Tibial artery (tissue), 4 donors: ENCODE measurements at regions not wholly inside any gene's neighbourhood (a gene's known extent, or its start where the extent isn't known, plus 50 kb on each side); places are given as distances from the start of the nearest gene placed in this dataset.
"Not testable (repeated sequence)": the region's sequence is repeated elsewhere in the genome, so short reads cannot be mapped to it uniquely, and the experiment has no call there.

Experiments
- DNase-seq, 2 donors: peaks; one replicate each; pipeline ENCODE4 v3.0.0-alpha.2; 2019
- H3K27ac ChIP-seq, 2 donors: fragments of 200-600 bp; sonication (generic) in 1 of 2; 1 replicate in 1 of 2; 2 replicates in 1 of 2; pipeline ENCODE4 v1.5.1; 2018 to 2019; ENCODE audit warnings: mild to moderate bottlenecking in 1 of 2
- H3K27me3 ChIP-seq, 2 donors: fragments of 200-600 bp; sonication (generic) in 1 of 2; one replicate each; pipeline versions ENCODE4 v1.5.1 to v1.6.0; 2016 to 2019
- H3K36me3 ChIP-seq, 3 donors: fragments of 200-600 bp; sonication (generic) in 2 of 3; one replicate each; pipeline ENCODE4 v1.5.1; 2016 to 2019; ENCODE audit warnings: mild to moderate bottlenecking in 2 of 3
- H3K4me1 ChIP-seq, 4 donors: fragments of 200-600 bp; sonication (generic) in 2 of 4; 1 replicate in 3 of 4; 2 replicates in 1 of 4; pipeline ENCODE4 v1.5.1; 2016 to 2019
- H3K4me3 ChIP-seq, 2 donors: fragments of 200-600 bp; sonication (generic) in 1 of 2; 1 replicate in 1 of 2; 2 replicates in 1 of 2; pipeline ENCODE4 v1.5.1; 2018 to 2019; ENCODE audit warnings: mild to moderate bottlenecking in 2 of 2
- H3K9me3 ChIP-seq, 3 donors: fragments of 200-600 bp; sonication (generic) in 1 of 3; one replicate each; pipeline ENCODE4 v1.5.1; 2016 to 2019
- intact Hi-C: fragments of 100-400 bp; cut with DNase I; formaldehyde crosslinking; loops from one replicate; pipeline ENCODE4 v1.15.0; 2023; ENCODE audit warnings: low total_unique reads
- TF ChIP-seq, protein P1 (sequence below), 2 experiments: fragments of 200-600 bp in 1 of 2; fragments of 450-650 bp in 1 of 2; IDR thresholded peaks; one replicate each; pipeline ENCODE4 v1.5.1; 2017 to 2019; ENCODE audit warnings: antibody characterized with exemption in 2 of 2, mild to moderate bottlenecking in 1 of 2, moderate library complexity in 1 of 2

GRCh38 chr14:41230683-41231082, 376.0 kb upstream of the LRFN5 start:
- Histone ChIP-seq H3K9me3 (no peaks in the 10 kb centered on the region), H3K4me3 (no peak overlapping the region), H3K27me3 (no peaks in the 10 kb centered on the region), H3K27ac (no peak overlapping the region), H3K36me3 (no peaks in the 10 kb centered on the region), H3K4me1 (no peaks in the 10 kb centered on the region)
- intact Hi-C loops, result no loop called here
- TF ChIP-seq, protein P1, sequence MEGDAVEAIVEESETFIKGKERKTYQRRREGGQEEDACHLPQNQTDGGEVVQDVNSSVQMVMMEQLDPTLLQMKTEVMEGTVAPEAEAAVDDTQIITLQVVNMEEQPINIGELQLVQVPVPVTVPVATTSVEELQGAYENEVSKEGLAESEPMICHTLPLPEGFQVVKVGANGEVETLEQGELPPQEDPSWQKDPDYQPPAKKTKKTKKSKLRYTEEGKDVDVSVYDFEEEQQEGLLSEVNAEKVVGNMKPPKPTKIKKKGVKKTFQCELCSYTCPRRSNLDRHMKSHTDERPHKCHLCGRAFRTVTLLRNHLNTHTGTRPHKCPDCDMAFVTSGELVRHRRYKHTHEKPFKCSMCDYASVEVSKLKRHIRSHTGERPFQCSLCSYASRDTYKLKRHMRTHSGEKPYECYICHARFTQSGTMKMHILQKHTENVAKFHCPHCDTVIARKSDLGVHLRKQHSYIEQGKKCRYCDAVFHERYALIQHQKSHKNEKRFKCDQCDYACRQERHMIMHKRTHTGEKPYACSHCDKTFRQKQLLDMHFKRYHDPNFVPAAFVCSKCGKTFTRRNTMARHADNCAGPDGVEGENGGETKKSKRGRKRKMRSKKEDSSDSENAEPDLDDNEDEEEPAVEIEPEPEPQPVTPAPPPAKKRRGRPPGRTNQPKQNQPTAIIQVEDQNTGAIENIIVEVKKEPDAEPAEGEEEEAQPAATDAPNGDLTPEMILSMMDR (IDR thresholded peaks at IDR 0.05), result no peak
- DNase-seq, result no peak

DNA sequence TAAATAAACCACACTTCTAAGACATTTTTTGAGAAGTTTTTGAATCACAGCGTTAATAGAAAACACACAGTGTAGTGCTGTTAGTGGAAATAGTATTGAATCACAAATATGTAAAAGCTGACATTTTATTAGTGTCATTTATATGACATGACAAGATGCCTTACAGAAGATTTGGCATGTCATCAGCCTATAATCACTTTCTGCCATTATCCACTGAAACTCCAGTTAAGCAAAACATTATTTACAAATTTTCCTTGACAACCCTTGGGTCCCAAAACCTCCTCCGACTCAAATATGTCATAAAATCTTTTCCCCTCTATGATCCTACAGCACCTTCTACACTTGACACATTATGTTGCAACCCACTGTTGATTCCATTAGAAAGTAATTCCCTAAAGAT, 376.9 kb upstream of the LRFN5 start:
- TF ChIP-seq, protein P1 (IDR thresholded peaks at IDR 0.05), result no peak
- Histone ChIP-seq H3K4me1 (no peaks in the 10 kb centered on the region), H3K36me3 (no peaks in the 10 kb centered on the region), H3K9me3 (no peaks in the 10 kb centered on the region), H3K27me3 (no peaks in the 10 kb centered on the region), H3K27ac (no peak overlapping the region), H3K4me3 (no peak overlapping the region)
- DNase-seq, result no peak
- intact Hi-C loops, result no loop called here

DNA sequence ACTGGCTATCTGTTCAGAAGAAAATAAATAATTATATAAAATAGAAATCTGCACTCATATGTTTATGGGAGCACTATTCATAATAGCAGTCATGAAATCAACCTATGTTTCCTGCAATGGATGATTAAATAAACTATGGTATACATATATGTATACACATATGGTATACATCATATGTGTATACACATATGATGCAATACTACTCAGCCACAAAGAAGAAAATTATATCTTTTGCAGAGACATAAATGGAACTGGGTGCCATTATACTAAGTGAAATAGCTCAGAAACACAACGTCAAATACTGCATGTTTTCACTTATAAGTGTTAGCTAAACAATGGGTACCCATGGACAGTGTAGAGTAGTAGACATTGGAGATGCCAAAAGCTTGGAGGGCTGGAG, 381.2 kb upstream of the LRFN5 start:
- no peak for DNase-seq
- no peaks in the 10 kb centered on the region for H3K27me3 ChIP-seq
- H3K36me3 ChIP-seq, result no peaks in the 10 kb centered on the region
- H3K4me3 ChIP-seq, result no peak overlapping the region
- H3K27ac ChIP-seq, result no peak overlapping the region
- intact Hi-C loops, result no loop called here
- TF ChIP-seq, protein P1 (IDR thresholded peaks at IDR 0.05), result no peak
- H3K4me1 ChIP-seq, result no peaks in the 10 kb centered on the region
- H3K9me3 ChIP-seq, result no peaks in the 10 kb centered on the region

- no peak for DNase-seq
- Histone ChIP-seq H3K4me1 (no peaks in the 10 kb centered on the region), H3K4me3 (no peak overlapping the region), H3K27me3 (no peaks in the 10 kb centered on the region), H3K27ac (no peak overlapping the region), H3K9me3 (no peaks in the 10 kb centered on the region), H3K36me3 (no peaks in the 10 kb centered on the region)
- TF ChIP-seq, protein P1 (IDR thresholded peaks at IDR 0.05), result no peak
- intact Hi-C loops, result no loop called here
Observed at GRCh38 chr14:41222581-41222980, 384.1 kb upstream of the LRFN5 start.

GRCh38 chr14:41214978-41215377, 391.7 kb upstream of the LRFN5 start:
- H3K27me3 ChIP-seq, H3K9me3 ChIP-seq, H3K36me3 ChIP-seq, H3K4me1 ChIP-seq, H3K27ac ChIP-seq, DNase-seq, intact Hi-C loops, H3K4me3 ChIP-seq: not testable (repeated sequence)

GRCh38 chr14:41201696-41202095, 405.0 kb upstream of the LRFN5 start:
- Histone ChIP-seq H3K9me3 (no peaks in the 10 kb centered on the region), H3K27ac (no peak overlapping the region), H3K4me1 (no peaks in the 10 kb centered on the region), H3K27me3 (no peaks in the 10 kb centered on the region), H3K4me3 (no peak overlapping the region), H3K36me3 (no peaks in the 10 kb centered on the region)
- TF ChIP-seq, protein P1 (IDR thresholded peaks at IDR 0.05), result no peak
- DNase-seq, result no peak
- intact Hi-C loops, result no loop called here
